Testis (tissue), 2 donors: ENCODE measurements at regions not wholly inside any gene's neighbourhood (a gene's known extent, or its start where the extent isn't known, plus 50 kb on each side); places are given as distances from the start of the nearest gene placed in this dataset.

Experiments
- DNase-seq: peaks from one replicate; pipeline ENCODE4 v3.0.0-alpha.2; 2019
- H3K27ac ChIP-seq, 2 donors: fragments of 200-600 bp; sonication (generic); one replicate each; pipeline ENCODE4 v1.5.1; 2019
- H3K27me3 ChIP-seq: fragments of 200-600 bp; sonication (generic); one replicate; pipeline ENCODE4 v1.5.1; 2019
- H3K36me3 ChIP-seq: fragments of 200-600 bp; sonication (generic); one replicate; pipeline ENCODE4 v1.5.1; 2017; ENCODE audit warnings: low read depth; ENCODE audit errors: missing control alignments
- H3K4me1 ChIP-seq: fragments of 200-600 bp; sonication (generic); one replicate; pipeline ENCODE4 v1.5.1; 2019
- H3K4me3 ChIP-seq, 2 donors: fragments of 200-600 bp; sonication (generic); one replicate each; pipeline ENCODE4 v1.5.1; 2017 to 2019
- H3K9me3 ChIP-seq: fragments of 200-600 bp; sonication (generic); one replicate; pipeline ENCODE4 v1.5.1; 2017
- POLR2A ChIP-seq: fragments of 450-650 bp; IDR thresholded peaks from one replicate; pipeline ENCODE4 v1.6.1; 2017; ENCODE audit warnings: antibody characterized with exemption, mild to moderate bottlenecking, moderate library complexity
- WGBS, 2 donors: methylation state at CpG; one replicate each; pipeline ENCODE4 v1.1.5; 2018; 5-methylcytosine and 5-hydroxymethylcytosine counted together
- intact Hi-C: fragments of 100-400 bp; cut with DNase I; formaldehyde crosslinking; loops from one replicate; pipeline ENCODE4 v1.15.1; 2023; ENCODE audit warnings: low total_unique reads
- TF ChIP-seq, protein P1 (sequence below), 3 experiments: fragments of 450-650 bp in 2 of 3; fragments of 200-600 bp in 1 of 3; sonication (generic) in 1 of 3; IDR thresholded peaks; one replicate each; pipeline ENCODE4 v1.5.1; 2016 to 2019; ENCODE audit warnings: antibody characterized with exemption in 3 of 3, mild to moderate bottlenecking in 2 of 3, moderate library complexity in 1 of 3

GRCh38 chr7:20862554-20862953 is 75.9 kb upstream of the SP8 start:
- H3K27me3 ChIP-seq, result no peaks in the 10 kb centered on the region
- 37 to 39% methylated on average over 4 of the region's 4 CpGs for WGBS, 2 donors
- no peak for TF ChIP-seq POLR2A
- TF ChIP-seq, protein P1, sequence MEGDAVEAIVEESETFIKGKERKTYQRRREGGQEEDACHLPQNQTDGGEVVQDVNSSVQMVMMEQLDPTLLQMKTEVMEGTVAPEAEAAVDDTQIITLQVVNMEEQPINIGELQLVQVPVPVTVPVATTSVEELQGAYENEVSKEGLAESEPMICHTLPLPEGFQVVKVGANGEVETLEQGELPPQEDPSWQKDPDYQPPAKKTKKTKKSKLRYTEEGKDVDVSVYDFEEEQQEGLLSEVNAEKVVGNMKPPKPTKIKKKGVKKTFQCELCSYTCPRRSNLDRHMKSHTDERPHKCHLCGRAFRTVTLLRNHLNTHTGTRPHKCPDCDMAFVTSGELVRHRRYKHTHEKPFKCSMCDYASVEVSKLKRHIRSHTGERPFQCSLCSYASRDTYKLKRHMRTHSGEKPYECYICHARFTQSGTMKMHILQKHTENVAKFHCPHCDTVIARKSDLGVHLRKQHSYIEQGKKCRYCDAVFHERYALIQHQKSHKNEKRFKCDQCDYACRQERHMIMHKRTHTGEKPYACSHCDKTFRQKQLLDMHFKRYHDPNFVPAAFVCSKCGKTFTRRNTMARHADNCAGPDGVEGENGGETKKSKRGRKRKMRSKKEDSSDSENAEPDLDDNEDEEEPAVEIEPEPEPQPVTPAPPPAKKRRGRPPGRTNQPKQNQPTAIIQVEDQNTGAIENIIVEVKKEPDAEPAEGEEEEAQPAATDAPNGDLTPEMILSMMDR (IDR thresholded peaks at IDR 0.05), result no peak
- H3K4me1 ChIP-seq, result no peaks in the 10 kb centered on the region
- intact Hi-C loops, result no loop called here
- H3K9me3 ChIP-seq, result no peaks in the 10 kb centered on the region
- DNase-seq, result no peak
- no peak overlapping the region for H3K27ac ChIP-seq
- no peak overlapping the region for H3K4me3 ChIP-seq
- no peaks in the 10 kb centered on the region for H3K36me3 ChIP-seq

- no peaks in the 10 kb centered on the region for H3K27me3 ChIP-seq
- H3K4me1 ChIP-seq, result no peaks in the 10 kb centered on the region
- H3K9me3 ChIP-seq, result no peaks in the 10 kb centered on the region
- TF ChIP-seq POLR2A, result no peak
- TF ChIP-seq, protein P1 (IDR thresholded peaks at IDR 0.05), result no peak
- WGBS, 2 donors, result 90 to 95% methylated on average over 3 of the region's 3 CpGs
- no peaks in the 10 kb centered on the region for H3K36me3 ChIP-seq
- no peak overlapping the region for H3K27ac ChIP-seq
- intact Hi-C loops, result no loop called here
- H3K4me3 ChIP-seq, result no peak overlapping the region
- no peak for DNase-seq
Measured at GRCh38 chr7:20864221-20864620, 77.5 kb upstream of the SP8 start.

GRCh38 chr7:20865684-20866083 is 79.0 kb upstream of the SP8 start:
- Histone ChIP-seq H3K9me3 (no peaks in the 10 kb centered on the region), H3K4me3 (no peak overlapping the region), H3K27me3 (no peaks in the 10 kb centered on the region), H3K36me3 (no peaks in the 10 kb centered on the region), H3K27ac (no peak overlapping the region), H3K4me1 (no peaks in the 10 kb centered on the region)
- WGBS, 2 donors, result 88 to 89% methylated on average over 6 of the region's 6 CpGs
- TF ChIP-seq, protein P1 (IDR thresholded peaks at IDR 0.05), result no peak
- TF ChIP-seq POLR2A, result no peak
- DNase-seq, result no peak
- intact Hi-C loops, result no loop called here

GRCh38 chr7:20870977-20871376 is 84.3 kb upstream of the SP8 start:
- H3K27ac ChIP-seq, result no peak overlapping the region
- no peak for DNase-seq
- no peaks in the 10 kb centered on the region for H3K4me1 ChIP-seq
- no peak overlapping the region for H3K4me3 ChIP-seq
- 85 to 87% methylated on average over 2 of the region's 2 CpGs for WGBS, 2 donors
- no peaks in the 10 kb centered on the region for H3K27me3 ChIP-seq
- intact Hi-C loops, result no loop called here
- H3K36me3 ChIP-seq, result no peaks in the 10 kb centered on the region
- no peaks in the 10 kb centered on the region for H3K9me3 ChIP-seq
- no peak for TF ChIP-seq POLR2A

GRCh38 chr7:20892776-20893175 is 106.1 kb upstream of the SP8 start:
- TF ChIP-seq POLR2A, result no peak
- TF ChIP-seq, protein P1 (IDR thresholded peaks at IDR 0.05), result no peak
- H3K4me1 ChIP-seq, result no peaks in the 10 kb centered on the region
- WGBS, 2 donors, result 26 to 48% methylated on average over 1 of the region's 1 CpG
- DNase-seq, result no peak
- no peaks in the 10 kb centered on the region for H3K36me3 ChIP-seq
- intact Hi-C loops, result no loop called here
- H3K27ac ChIP-seq, result no peak overlapping the region
- H3K4me3 ChIP-seq, result no peak overlapping the region
- H3K9me3 ChIP-seq, result no peaks in the 10 kb centered on the region
- no peaks in the 10 kb centered on the region for H3K27me3 ChIP-seq
